AG04450 (cell line): ENCODE measurements at regions not wholly inside any gene's neighbourhood (a gene's known extent, or its start where the extent isn't known, plus 50 kb on each side); places are given as distances from the start of the nearest gene placed in this dataset.

ENCODE experiments used
- CTCF ChIA-PET: fragments of 300-600, 350-600 bp; formaldehyde crosslinking; extraction: SDS; loops from one replicate; lab custom pipeline; 2022; ENCODE audit warnings: antibody characterized with exemption, inconsistent platforms; lab: Charles Lee
- POLR2A ChIA-PET: fragments of 350-600 bp; formaldehyde crosslinking; extraction: SDS; loops from one replicate; lab custom pipeline; 2021; ENCODE audit warnings: antibody characterized with exemption, inconsistent platforms; lab: Yijun Ruan, JAX
- DNase-seq: peaks from one replicate; pipeline ENCODE4 v3.0.0-alpha.2; 2011; ENCODE audit warnings: low read depth, low spot score
- H3K27ac ChIP-seq: one replicate; pipeline ENCODE4 v1.5.1; 2012; ENCODE audit warnings: low read depth, low read length, control low read depth
- H3K27me3 ChIP-seq: one replicate; pipeline ENCODE4 v1.6.0; 2012; ENCODE audit warnings: low read length; ENCODE audit not compliant: control insufficient read depth, insufficient read depth
- H3K4me3 ChIP-seq: 2 replicates; pipeline ENCODE4 v1.5.1; 2011; ENCODE audit warnings: mild to moderate bottlenecking, low read depth, low read length, control low read depth
- H3K9me3 ChIP-seq: 2 replicates; pipeline ENCODE4 v1.5.1; 2012; ENCODE audit warnings: low read length; ENCODE audit not compliant: control insufficient read depth, insufficient read depth
- TF ChIP-seq, protein P1 (sequence below): IDR thresholded peaks from 2 replicates; pipeline ENCODE4 v1.5.1; 2011; ENCODE audit warnings: low read depth, low read length, control low read depth, inconsistent platforms

DNA sequence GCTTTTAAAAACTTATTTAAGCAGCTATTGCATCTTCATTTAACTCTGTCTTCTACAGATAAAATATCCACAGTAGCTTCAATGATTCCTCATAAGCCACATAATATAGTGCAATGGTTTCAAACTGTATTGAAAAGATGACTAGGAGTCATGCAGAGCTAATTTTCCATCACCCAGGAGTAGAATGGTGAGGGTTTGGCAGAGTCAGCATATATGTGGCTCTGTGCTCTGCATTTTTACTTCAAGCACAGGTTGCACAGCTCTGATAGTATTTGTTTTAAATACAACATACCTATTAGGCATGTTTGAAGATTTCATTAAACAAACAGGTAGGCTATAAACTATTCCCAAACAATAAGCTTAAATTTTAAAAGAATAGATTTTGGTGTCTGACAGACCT is 731.9 kb upstream of the VRK2 start:
- POLR2A ChIA-PET = no interaction called here
- CTCF ChIA-PET = no interaction called here
- H3K27me3 ChIP-seq = no peaks in the 10 kb centered on the region
- no peak overlapping the region for H3K27ac ChIP-seq
- TF ChIP-seq, protein P1, sequence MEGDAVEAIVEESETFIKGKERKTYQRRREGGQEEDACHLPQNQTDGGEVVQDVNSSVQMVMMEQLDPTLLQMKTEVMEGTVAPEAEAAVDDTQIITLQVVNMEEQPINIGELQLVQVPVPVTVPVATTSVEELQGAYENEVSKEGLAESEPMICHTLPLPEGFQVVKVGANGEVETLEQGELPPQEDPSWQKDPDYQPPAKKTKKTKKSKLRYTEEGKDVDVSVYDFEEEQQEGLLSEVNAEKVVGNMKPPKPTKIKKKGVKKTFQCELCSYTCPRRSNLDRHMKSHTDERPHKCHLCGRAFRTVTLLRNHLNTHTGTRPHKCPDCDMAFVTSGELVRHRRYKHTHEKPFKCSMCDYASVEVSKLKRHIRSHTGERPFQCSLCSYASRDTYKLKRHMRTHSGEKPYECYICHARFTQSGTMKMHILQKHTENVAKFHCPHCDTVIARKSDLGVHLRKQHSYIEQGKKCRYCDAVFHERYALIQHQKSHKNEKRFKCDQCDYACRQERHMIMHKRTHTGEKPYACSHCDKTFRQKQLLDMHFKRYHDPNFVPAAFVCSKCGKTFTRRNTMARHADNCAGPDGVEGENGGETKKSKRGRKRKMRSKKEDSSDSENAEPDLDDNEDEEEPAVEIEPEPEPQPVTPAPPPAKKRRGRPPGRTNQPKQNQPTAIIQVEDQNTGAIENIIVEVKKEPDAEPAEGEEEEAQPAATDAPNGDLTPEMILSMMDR = no peak
- no peak overlapping the region for H3K4me3 ChIP-seq
- DNase-seq = no peak
- peaks cover 4% of the 10 kb centered on the region; the same call in 1 of the 2 replicates for H3K9me3 ChIP-seq

DNA sequence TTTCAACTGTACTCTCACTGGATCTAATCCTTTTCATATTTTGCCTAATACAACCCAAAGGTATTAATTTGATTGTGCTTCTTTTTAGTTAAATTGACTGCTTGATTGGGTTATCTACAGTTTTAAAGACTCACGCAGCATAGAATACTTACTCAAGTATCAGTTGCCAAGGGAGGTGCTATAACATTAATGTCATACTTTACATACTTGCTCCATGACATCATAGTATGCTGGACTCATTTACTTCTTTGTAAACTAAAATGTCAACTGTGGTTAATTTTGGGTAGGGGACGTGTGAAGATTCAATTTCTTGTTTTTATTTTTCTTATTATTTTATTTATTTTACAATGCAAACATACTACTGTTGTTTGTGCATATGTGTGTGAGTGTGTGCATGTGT is 716.2 kb upstream of the VRK2 start:
- TF ChIP-seq, protein P1 = no peak
- Histone ChIP-seq H3K4me3 (no peak overlapping the region), H3K9me3 (peaks cover 3% of the 10 kb centered on the region; the same call in 1 of the 2 replicates), H3K27ac (no peak overlapping the region), H3K27me3 (no peaks in the 10 kb centered on the region)
- no peak for DNase-seq
- CTCF ChIA-PET = no interaction called here
- POLR2A ChIA-PET = no interaction called here

DNA sequence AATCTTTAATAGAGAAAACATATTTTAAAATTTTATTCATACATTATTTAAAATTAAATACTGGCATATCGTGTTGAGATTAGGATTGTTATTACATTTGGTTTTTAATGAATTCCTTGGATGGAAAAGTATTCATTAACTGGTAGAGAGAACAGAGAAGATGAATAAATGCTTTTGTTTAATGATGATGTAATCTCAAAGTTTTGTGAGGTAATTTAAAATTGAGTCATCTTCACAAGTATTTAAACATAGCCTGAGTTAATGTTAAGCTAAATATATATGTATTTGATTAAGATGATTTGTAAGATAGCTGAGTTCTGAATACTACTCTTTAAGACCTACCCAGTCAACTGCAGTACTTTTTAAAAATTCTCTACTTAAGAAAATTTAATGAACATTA is 713.4 kb upstream of the VRK2 start:
- no peak for DNase-seq
- CTCF ChIA-PET = no interaction called here
- no peaks in the 10 kb centered on the region for H3K27me3 ChIP-seq
- no peak overlapping the region for H3K4me3 ChIP-seq
- TF ChIP-seq, protein P1 = no peak
- H3K9me3 ChIP-seq = peaks cover 5% of the 10 kb centered on the region; the same call in 1 of the 2 replicates
- H3K27ac ChIP-seq = no peak overlapping the region
- POLR2A ChIA-PET = no interaction called here

DNA sequence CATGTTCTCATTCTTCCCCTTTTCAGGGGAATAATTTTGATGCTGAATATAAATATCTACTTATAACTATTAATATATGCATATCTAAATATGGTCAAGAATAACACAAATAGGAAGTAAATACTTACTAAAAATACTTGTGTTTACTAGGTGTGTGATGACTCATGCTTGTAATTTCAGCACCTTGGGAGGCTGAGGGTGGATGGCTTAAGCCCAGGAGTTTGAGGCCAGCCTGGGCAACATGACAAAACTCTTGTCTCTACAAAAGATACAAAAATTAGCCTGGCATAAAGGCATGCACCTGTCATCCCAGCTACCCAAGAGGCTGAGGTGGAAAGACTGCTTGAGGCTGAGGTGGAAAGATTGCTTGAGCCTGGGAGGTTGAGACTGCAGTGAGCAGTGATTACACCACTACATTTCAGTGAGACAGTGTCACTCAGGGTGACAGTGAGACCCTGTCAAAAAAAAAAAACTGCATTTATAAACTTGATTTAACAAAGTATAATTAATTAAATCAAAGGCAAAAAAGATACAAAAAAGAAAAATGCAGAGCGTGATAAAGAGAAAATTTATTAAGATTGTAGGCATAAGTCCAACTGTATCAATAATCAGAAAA is 703.1 kb upstream of the VRK2 start:
- TF ChIP-seq, protein P1 = no peak
- ChIA-PET POLR2A (no interaction called here), CTCF (no interaction called here)
- no peak overlapping the region for H3K4me3 ChIP-seq
- H3K9me3 ChIP-seq = peaks cover 3% of the 10 kb centered on the region; the same call in 1 of the 2 replicates
- no peaks in the 10 kb centered on the region for H3K27me3 ChIP-seq
- no peak for DNase-seq
- H3K27ac ChIP-seq = no peak overlapping the region

DNA sequence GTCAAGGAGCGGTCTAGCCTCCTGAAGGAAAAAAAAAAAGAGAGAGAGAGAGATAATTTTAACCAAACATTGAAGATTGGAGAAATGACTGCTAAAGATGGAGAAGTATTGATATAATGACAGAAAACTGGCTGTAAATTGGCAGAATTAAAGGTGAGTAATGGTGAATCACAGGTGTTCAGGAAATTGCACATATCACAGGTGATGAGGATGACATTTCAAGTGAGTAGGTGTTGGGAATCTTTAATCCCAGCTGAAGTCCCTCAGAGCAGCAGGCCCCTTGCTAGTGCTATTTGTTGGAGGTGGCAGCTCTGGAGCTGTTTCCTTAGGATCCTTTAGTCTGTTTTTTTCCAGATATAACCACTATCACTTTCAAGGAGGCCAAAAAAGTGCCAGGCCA is 678.4 kb upstream of the VRK2 start:
- DNase-seq = no peak
- TF ChIP-seq, protein P1 = no peak
- Histone ChIP-seq H3K4me3 (no peak overlapping the region), H3K27me3 (no peaks in the 10 kb centered on the region), H3K27ac (no peak overlapping the region), H3K9me3 (peaks cover 3% of the 10 kb centered on the region; the same call in 1 of the 2 replicates)
- POLR2A ChIA-PET = no interaction called here
- CTCF ChIA-PET = no interaction called here
